Osteoblast (primary cell): ENCODE measurements at regions not wholly inside any gene's neighbourhood (a gene's known extent, or its start where the extent isn't known, plus 50 kb on each side); places are given as distances from the start of the nearest gene placed in this dataset.

Experiments used
- DNase-seq: peaks from one replicate; pipeline ENCODE4 v3.0.0; 2011; ENCODE audit warnings: low spot score, mixed read lengths; ENCODE audit not compliant: insufficient read length; ENCODE audit errors: missing footprints
- H2AFZ ChIP-seq: 2 replicates; pipeline ENCODE4 v1.6.0; 2011; ENCODE audit warnings: mild to moderate bottlenecking, low read length
- H3K27ac ChIP-seq: 2 replicates; pipeline ENCODE4 v1.5.1; 2011; ENCODE audit warnings: mild to moderate bottlenecking, low read depth, low read length, moderate library complexity
- H3K27me3 ChIP-seq: 2 replicates; pipeline ENCODE4 v1.6.0; 2012; ENCODE audit warnings: mild to moderate bottlenecking, control low read depth, inconsistent platforms, low read length, moderate library complexity; ENCODE audit not compliant: insufficient read depth
- H3K36me3 ChIP-seq: 2 replicates; pipeline ENCODE4 v1.5.1; 2011; ENCODE audit warnings: mild to moderate bottlenecking, low read length, control low read depth, moderate library complexity; ENCODE audit not compliant: insufficient read depth
- H3K4me1 ChIP-seq: 2 replicates; pipeline ENCODE4 v1.5.1; 2011; ENCODE audit warnings: mild to moderate bottlenecking, low read length, control low read depth, moderate library complexity; ENCODE audit not compliant: insufficient read depth
- H3K4me2 ChIP-seq: 2 replicates; pipeline ENCODE4 v1.6.0; 2011; ENCODE audit warnings: mild to moderate bottlenecking, low read length; ENCODE audit not compliant: insufficient read depth
- H3K4me3 ChIP-seq: fragments of 200-600 bp; sonication (generic); 3 replicates; pipeline ENCODE4 v1.5.1; 2012; ENCODE audit warnings: mild to moderate bottlenecking, low read length, inconsistent platforms; ENCODE audit not compliant: insufficient read depth
- H3K79me2 ChIP-seq: 2 replicates; pipeline ENCODE4 v1.6.0; 2012; ENCODE audit warnings: mild to moderate bottlenecking, low read length, control low read depth, inconsistent platforms; ENCODE audit not compliant: insufficient read depth
- H3K9me3 ChIP-seq: 2 replicates; pipeline ENCODE4 v1.5.1; 2011; ENCODE audit warnings: low read depth, low read length, control low read depth
- H4K20me1 ChIP-seq: 2 replicates; pipeline ENCODE4 v1.6.0; 2012; ENCODE audit warnings: mild to moderate bottlenecking, low read length, control low read depth; ENCODE audit not compliant: insufficient read depth
- CTCF ChIP-seq: IDR thresholded peaks from 2 replicates; pipeline ENCODE4 v1.5.1; 2011; ENCODE audit warnings: mild to moderate bottlenecking, low read depth, low read length, moderate library complexity; ENCODE audit errors: extremely low read depth

- Histone ChIP-seq H3K27ac (no peak overlapping the region), H3K27me3 (no peaks in the 10 kb centered on the region), H4K20me1 (no peaks in the 10 kb centered on the region), H3K4me2 (no peak overlapping the region), H3K79me2 (no peaks in the 10 kb centered on the region), H3K36me3 (no peaks in the 10 kb centered on the region), H3K4me3 (no peak overlapping the region), H3K4me1 (no peaks in the 10 kb centered on the region), H3K9me3 (no peaks in the 10 kb centered on the region), H2AFZ (no peak overlapping the region)
- no peak for DNase-seq
- TF ChIP-seq CTCF = no peak
These were observed 619.5 kb upstream of the SEMA3D start for GRCh38 chr7:85806321-85806720.

GRCh38 chr7:85805656-85806055, 618.8 kb upstream of the SEMA3D start:
- no peak overlapping the region for H3K4me2 ChIP-seq
- H3K4me1 ChIP-seq = no peaks in the 10 kb centered on the region
- no peaks in the 10 kb centered on the region for H3K9me3 ChIP-seq
- H2AFZ ChIP-seq = no peak overlapping the region
- no peaks in the 10 kb centered on the region for H3K27me3 ChIP-seq
- no peak overlapping the region for H3K4me3 ChIP-seq
- H3K27ac ChIP-seq = no peak overlapping the region
- H4K20me1 ChIP-seq = no peaks in the 10 kb centered on the region
- H3K36me3 ChIP-seq = no peaks in the 10 kb centered on the region
- TF ChIP-seq CTCF = no peak
- no peaks in the 10 kb centered on the region for H3K79me2 ChIP-seq
- DNase-seq = no peak

GRCh38 chr7:85805249-85805648, 618.4 kb upstream of the SEMA3D start:
- Histone ChIP-seq H4K20me1 (no peaks in the 10 kb centered on the region), H3K36me3 (no peaks in the 10 kb centered on the region), H3K27ac (no peak overlapping the region), H2AFZ (no peak overlapping the region), H3K4me3 (no peak overlapping the region), H3K27me3 (no peaks in the 10 kb centered on the region), H3K79me2 (no peaks in the 10 kb centered on the region), H3K4me2 (no peak overlapping the region), H3K4me1 (no peaks in the 10 kb centered on the region), H3K9me3 (no peaks in the 10 kb centered on the region)
- DNase-seq = no peak
- no peak for TF ChIP-seq CTCF

- no peaks in the 10 kb centered on the region for H3K9me3 ChIP-seq
These were observed 615.4 kb upstream of the SEMA3D start for GRCh38 chr7:85802211-85802610.

More at GRCh38 chr7:85802211-85802610, 615.4 kb upstream of the SEMA3D start:
- TF ChIP-seq CTCF = no peak
- Histone ChIP-seq H3K27ac (no peak overlapping the region), H3K4me1 (no peaks in the 10 kb centered on the region), H4K20me1 (no peaks in the 10 kb centered on the region), H3K4me2 (no peak overlapping the region), H3K4me3 (no peak overlapping the region), H3K79me2 (no peaks in the 10 kb centered on the region), H2AFZ (no peak overlapping the region), H3K36me3 (no peaks in the 10 kb centered on the region), H3K27me3 (no peaks in the 10 kb centered on the region)
- DNase-seq = no peak
